IMR-90 (cell line): ENCODE measurements at regions not wholly inside any gene's neighbourhood (a gene's known extent, or its start where the extent isn't known, plus 50 kb on each side); places are given as distances from the start of the nearest gene placed in this dataset.

Experiments
- ATAC-seq: fragments of 200-7000 bp; cut with Tn5 transposase; 2 replicates; pipeline ENCODE4 v1.9.1; 2020; ENCODE audit warnings: low read depth, mild to moderate bottlenecking, moderate library complexity
- BruUV-seq: library from RNA; stranded (reverse); fragments of 400-500 nt; replicated peaks from 2 replicates; lab custom pipeline; 2021; lab: Mats Ljungman, UMichigan
- CTCF ChIA-PET: fragments of 300-600 bp; formaldehyde crosslinking; extraction: SDS; loops from one replicate; lab custom pipeline; 2021; ENCODE audit warnings: antibody characterized with exemption; lab: Yijun Ruan, JAX
- POLR2A ChIA-PET: fragments of 300-600 bp; sonication (Branson Sonifier 250); formaldehyde crosslinking; loops from one replicate; lab custom pipeline; 2022; ENCODE audit warnings: antibody characterized with exemption; ENCODE audit not compliant: unreplicated experiment; lab: Charles Lee
- DNase-seq: peaks from one replicate; pipeline ENCODE4 v3.0.0; 2013
- H2AFZ ChIP-seq: replicated peaks from 2 replicates; pipeline ENCODE3; 2013; ENCODE audit warnings: low read length, mild to moderate bottlenecking; ENCODE audit not compliant: poor library complexity
- H2AK5ac ChIP-seq: 2 replicates; pipeline ENCODE4 v1.6.1; 2013; ENCODE audit warnings: low read depth, low read length, inconsistent platforms
- H2AK9ac ChIP-seq: replicated peaks from 2 replicates; pipeline ENCODE3; 2013; ENCODE audit warnings: mild to moderate bottlenecking, low read depth, low read length, moderate library complexity; ENCODE audit not compliant: poor library complexity
- H2BK120ac ChIP-seq: 2 replicates; pipeline ENCODE4 v1.6.1; 2013; ENCODE audit warnings: low read depth, low read length, inconsistent platforms
- H2BK15ac ChIP-seq: 3 replicates; pipeline ENCODE4 v1.6.1; 2013; ENCODE audit warnings: low read depth, low read length, inconsistent platforms
- H2BK20ac ChIP-seq: 2 replicates; pipeline ENCODE4 v1.6.1; 2013; ENCODE audit warnings: low read depth, mild to moderate bottlenecking, inconsistent platforms, low read length, moderate library complexity
- H2BK5ac ChIP-seq: 2 replicates; pipeline ENCODE4 v1.6.1; 2013; ENCODE audit warnings: mild to moderate bottlenecking, low read depth, low read length, inconsistent platforms; ENCODE audit not compliant: poor library complexity, severe bottlenecking
- H3K14ac ChIP-seq: replicated peaks from 2 replicates; pipeline ENCODE4 v1.6.1; 2013; ENCODE audit warnings: low read depth, low read length, inconsistent platforms
- H3K18ac ChIP-seq: 2 replicates; pipeline ENCODE4 v1.6.1; 2013; ENCODE audit warnings: low read depth, low read length, control low read depth
- H3K23ac ChIP-seq: 2 replicates; pipeline ENCODE4 v1.6.1; 2013; ENCODE audit warnings: low read depth, low read length, inconsistent platforms
- H3K27ac ChIP-seq: 2 replicates; pipeline ENCODE4 v1.5.1; 2013; ENCODE audit warnings: mild to moderate bottlenecking, control low read depth, low read length; ENCODE audit not compliant: insufficient read depth
- H3K27me3 ChIP-seq: 2 replicates; pipeline ENCODE4 v1.6.1; 2013; ENCODE audit warnings: low read length; ENCODE audit not compliant: control insufficient read depth, insufficient read depth
- H3K36me3 ChIP-seq: 2 replicates; pipeline ENCODE4 v1.6.1; 2013; ENCODE audit warnings: low read length, mixed read lengths; ENCODE audit not compliant: control insufficient read depth, insufficient read depth
- H3K4ac ChIP-seq: 2 replicates; pipeline ENCODE4 v1.6.1; 2013; ENCODE audit warnings: low read depth, low read length, inconsistent platforms
- H3K4me1 ChIP-seq: 2 replicates; pipeline ENCODE4 v1.6.1; 2013; ENCODE audit warnings: low read length, mixed read lengths; ENCODE audit not compliant: control insufficient read depth, insufficient read depth
- H3K4me2 ChIP-seq: 2 replicates; pipeline ENCODE4 v1.6.1; 2013; ENCODE audit warnings: low read depth, mild to moderate bottlenecking, control low read depth, low read length, moderate library complexity
- H3K4me3 ChIP-seq: 2 replicates; pipeline ENCODE4 v1.5.1; 2013; ENCODE audit warnings: low read depth, mild to moderate bottlenecking, control low read depth, low read length, moderate library complexity; ENCODE audit not compliant: insufficient read depth
- H3K56ac ChIP-seq: 2 replicates; pipeline ENCODE4 v1.6.1; 2013; ENCODE audit warnings: low read length, inconsistent platforms; ENCODE audit not compliant: insufficient read depth; ENCODE audit errors: extremely low read depth
- H3K79me1 ChIP-seq, 2 experiments: 2 replicates each; pipeline ENCODE4 v1.6.1; 2013; ENCODE audit warnings: low read length in 2 of 2, inconsistent platforms in 1 of 2, low read depth in 1 of 2
- H3K9ac ChIP-seq: 2 replicates; pipeline ENCODE4 v1.6.1; 2013; ENCODE audit warnings: low read depth, low read length, control low read depth
- H3K9me1 ChIP-seq: 2 replicates; pipeline ENCODE4 v1.6.1; 2013; ENCODE audit warnings: low read length, inconsistent platforms; ENCODE audit not compliant: insufficient read depth
- H3K9me3 ChIP-seq: 2 replicates; pipeline ENCODE4 v1.6.1; 2013; ENCODE audit warnings: low read length; ENCODE audit not compliant: control insufficient read depth, insufficient read depth
- H4K20me1 ChIP-seq: 2 replicates; pipeline ENCODE4 v1.6.1; 2013; ENCODE audit warnings: low read length, inconsistent platforms; ENCODE audit not compliant: insufficient read depth
- H4K5ac ChIP-seq: 2 replicates; pipeline ENCODE4 v1.6.1; 2013; ENCODE audit warnings: mild to moderate bottlenecking, low read depth, low read length, control low read depth
- H4K8ac ChIP-seq, 2 experiments: 2 replicates each; pipeline ENCODE4 v1.6.1; 2013; ENCODE audit warnings: low read depth in 2 of 2, low read length in 2 of 2, control low read depth in 1 of 2, inconsistent platforms in 1 of 2
- H4K91ac ChIP-seq: 2 replicates; pipeline ENCODE4 v1.6.1; 2013; ENCODE audit warnings: low read depth, low read length, inconsistent platforms; ENCODE audit not compliant: insufficient read depth
- BHLHE40 ChIP-seq: fragments of 150-350 bp; IDR thresholded peaks from 2 replicates; pipeline ENCODE4 v1.6.1; 2016; ENCODE audit warnings: mild to moderate bottlenecking, low read depth, low read length
- FOS ChIP-seq: fragments of 150-350 bp; IDR thresholded peaks from 2 replicates; pipeline ENCODE4 v1.6.1; 2016; ENCODE audit warnings: low read depth, low read length
- NFE2L2 ChIP-seq: fragments of 150-350 bp; IDR thresholded peaks from 2 replicates; pipeline ENCODE4 v1.6.1; 2016; ENCODE audit warnings: low read depth, mild to moderate bottlenecking, low read length
- WGBS, 2 experiments: methylation state at CpG; one replicate each; pipeline versions ENCODE4 v1.1.5 to v1.1.7; 2013; ENCODE audit warnings: missing lambda C conversion rate in 2 of 2; ENCODE audit not compliant: insufficient read length in 1 of 2; ENCODE audit errors: extremely low coverage in 2 of 2; 5-methylcytosine and 5-hydroxymethylcytosine counted together
- dilution Hi-C: fragments of 300-500 bp; cut with HindIII; formaldehyde crosslinking; loops from one replicate; pipeline ENCODE4 v1.14.3; 2018; ENCODE audit warnings: low sequenced_read_pairs; ENCODE audit not compliant: unreplicated experiment
- in situ Hi-C: fragments of 300-500 bp; cut with MboI; formaldehyde crosslinking; loops from 3 replicates; pipeline ENCODE4 v1.14.3; 2019; ENCODE audit warnings: low sequenced_read_pairs, inconsistent platforms, mixed read lengths
- intact Hi-C: fragments of 100-400 bp; cut with micrococcal nuclease; formaldehyde crosslinking; loops from 2 replicates; pipeline ENCODE4 v1.10.0; 2022

DNA sequence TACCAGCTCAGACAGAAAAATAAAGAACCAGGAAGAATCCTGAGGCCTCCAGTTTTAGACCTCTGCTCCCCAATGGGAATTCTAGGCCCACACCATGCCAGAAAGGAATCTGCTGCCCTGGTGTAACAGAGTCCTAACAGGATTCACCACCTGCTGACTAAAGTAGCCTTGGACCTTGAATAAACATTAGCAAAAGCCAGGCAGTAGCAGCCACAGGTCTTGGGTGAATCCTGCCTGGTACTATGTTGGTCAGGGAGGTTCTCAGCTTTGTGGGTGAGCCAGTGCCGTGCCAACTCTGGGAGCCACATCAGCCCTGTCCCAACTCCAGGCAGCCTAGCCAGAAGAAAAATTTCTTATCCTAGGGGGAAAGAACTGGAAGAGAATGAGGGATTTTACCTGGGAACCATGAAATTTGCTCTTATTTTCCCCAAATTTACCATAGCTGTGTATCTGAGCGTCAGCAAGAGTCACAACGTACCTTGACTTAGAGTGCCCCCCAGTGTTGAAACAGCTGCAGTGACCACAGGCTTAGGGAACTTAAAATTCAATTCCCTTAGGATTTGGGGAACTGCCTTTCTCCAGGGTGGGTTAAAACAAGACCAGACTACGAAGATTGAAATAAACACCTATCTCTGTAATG is 1895.6 kb upstream of the PRR20A start:
- Histone ChIP-seq H3K23ac (no peak overlapping the region), H2BK5ac (no peak overlapping the region), H2BK15ac (no peak overlapping the region), H2BK20ac (no peak overlapping the region), H3K36me3 (no peaks in the 10 kb centered on the region), H3K18ac (no peak overlapping the region), H3K79me1 (no peaks in the 10 kb centered on the region), H3K4ac (no peak overlapping the region), H3K9me3 (peaks cover 2% of the 10 kb centered on the region; the same call in 1 of the 2 replicates), H3K4me2 (no peak overlapping the region), H3K27ac (no peak overlapping the region), H3K4me1 (no peaks in the 10 kb centered on the region), H2AK5ac (no peak overlapping the region), H4K20me1 (no peaks in the 10 kb centered on the region), H3K56ac (no peak overlapping the region), H4K8ac (no peak overlapping the region), H4K5ac (no peak overlapping the region), H3K9me1 (no peaks in the 10 kb centered on the region), H4K91ac (no peak overlapping the region), H3K4me3 (no peak overlapping the region), H3K9ac (no peak overlapping the region), H2AK9ac (no peak overlapping the region), H3K27me3 (no peaks in the 10 kb centered on the region), H2BK120ac (no peak overlapping the region), H3K14ac (no peak overlapping the region), H2AFZ (no peak overlapping the region)
- DNase-seq (no peak), ATAC-seq (no peak)
- CTCF ChIA-PET = no interaction called here
- no CpG with 5 or more reads among the region's 4 CpGs for WGBS, 2 experiments
- dilution Hi-C loops (no loop called here), in situ Hi-C loops (no loop called here), intact Hi-C loops (no loop called here)
- POLR2A ChIA-PET = no interaction called here
- TF ChIP-seq BHLHE40 (no peak), FOS (no peak), NFE2L2 (no peak)
- BruUV-seq = no TSS peak
